ENCODE measurements at regions not wholly inside any gene's neighbourhood (a gene's known extent, or its start where the extent isn't known, plus 50 kb on each side); places are given as distances from the start of the nearest gene placed in this dataset.

GRCh38 chr5:152990217-152990616 is 500.3 kb upstream of the GRIA1 start:
- H3K27me3 ChIP-seq (replicated peaks in 1 of 4; ENCODE audit: control insufficient read depth in 3 of 4, extremely low read depth in 1 of 4, insufficient read depth in 3 of 4, low read length in 3 of 4) = no peaks in the 10 kb centered on the region
- TF ChIP-seq CREB1 (IDR thresholded peaks at IDR 0.05) (no peak), FOSL1 (IDR thresholded peaks at IDR 0.05; ENCODE audit: insufficient read depth, low read depth, low read length) (no peak), CTBP2 (IDR thresholded peaks at IDR 0.05; ENCODE audit: borderline replicate concordance, insufficient read depth, insufficient read length, low read length) (no peak), E2F6 (IDR thresholded peaks at IDR 0.05) (no peak), SRF (IDR thresholded peaks at IDR 0.05; ENCODE audit: low read depth, low read length) (no peak), TCF12 (IDR thresholded peaks at IDR 0.05; ENCODE audit: low read depth, low read length) (no peak)

More at GRCh38 chr5:152990217-152990616, 500.3 kb upstream of the GRIA1 start:
- Histone ChIP-seq H2BK120ac (replicated peaks; ENCODE audit: low read depth, low read length) (no peak overlapping the region), H3K4me3 (ENCODE audit: extremely low read depth in 1 of 4, insufficient read depth in 2 of 4, low read depth in 3 of 4, low read length in 4 of 4) (no peak overlapping the region), H3K9me3 (ENCODE audit: insufficient read depth in 2 of 2, low read depth in 1 of 2, low read length in 1 of 2) (no peaks in the 10 kb centered on the region), H2BK5ac (ENCODE audit: low read depth, low read length) (no peak overlapping the region), H2BK15ac (ENCODE audit: low read length) (no peak overlapping the region), H4K91ac (replicated peaks; ENCODE audit: insufficient read length, low read length) (no peak overlapping the region), H2BK20ac (ENCODE audit: low read length) (no peak overlapping the region), H3K27ac (ENCODE audit: low read depth, low read length) (no peak overlapping the region), H3K14ac (ENCODE audit: insufficient read length) (no peak overlapping the region), H3K4me1 (replicated peaks in 1 of 4; ENCODE audit: control insufficient read depth in 3 of 4, insufficient read depth in 4 of 4, low read length in 3 of 4) (peaks cover 0 to 4% (median 2%) of the 10 kb centered on the region in 4 experiments; a peak in 2 of 7 replicates), H3K36me3 (ENCODE audit: control insufficient read depth in 2 of 4, insufficient read depth in 4 of 4, low read length in 3 of 4) (no peaks in the 10 kb centered on the region), H3K4ac (replicated peaks; ENCODE audit: insufficient read length, low read depth, low read length) (no peak overlapping the region), H4K8ac (ENCODE audit: extremely low read depth, insufficient read depth, low read length) (no peak overlapping the region), H3K79me2 (ENCODE audit: control insufficient read depth in 1 of 2, insufficient read depth in 2 of 2, low read length in 2 of 2) (no peaks in the 10 kb centered on the region), H4K20me1 (replicated peaks in 1 of 2; ENCODE audit: control insufficient read depth in 1 of 2, insufficient read depth in 2 of 2, low read length in 2 of 2) (no peaks in the 10 kb centered on the region), H3K79me1 (ENCODE audit: low read depth, low read length) (no peaks in the 10 kb centered on the region), H3K56ac (replicated peaks; ENCODE audit: insufficient read length, low read depth, low read length) (no peak overlapping the region), H3K4me2 (ENCODE audit: insufficient read depth in 1 of 2, low read depth in 2 of 2, low read length in 2 of 2) (no peak overlapping the region), H3K23ac (ENCODE audit: insufficient read length) (no peak overlapping the region), H2BK12ac (ENCODE audit: low read depth, low read length) (no peak overlapping the region), H4K5ac (ENCODE audit: insufficient read length, low read depth, low read length) (no peak overlapping the region), H3K18ac (ENCODE audit: extremely low read depth, low read length) (no peak overlapping the region), H2AK5ac (ENCODE audit: low read depth, low read length) (no peak overlapping the region), H3K23me2 (ENCODE audit: low read depth, low read length) (no peaks in the 10 kb centered on the region), H2AFZ (ENCODE audit: low read length) (no peak overlapping the region), H3K9ac (replicated peaks in 1 of 4; ENCODE audit: extremely low read depth in 1 of 4, low read depth in 3 of 4, low read length in 3 of 4) (no peak overlapping the region)
- ChIA-PET CTCF (ENCODE audit: partially characterized antibody) (no interaction called here), POLR2A (ENCODE audit: partially characterized antibody) (no interaction called here)
- DNase-seq (ENCODE audit: low read depth in 1 of 2, low spot score in 2 of 2) (no peak), FAIRE-seq (no peak)
- WGBS, 2 experiments (ENCODE audit: extremely low coverage in 1 of 2, insufficient coverage in 1 of 2, insufficient read length in 1 of 2, insufficient replicate concordance in 2 of 2, low coverage in 1 of 2, low lambda C conversion rate in 2 of 2, missing lambda C conversion rate in 1 of 2) = 98% methylated on average over 2 of the region's 2 CpGs; no CpG with 5 or more reads in 1 of the 2 experiments
